ENCODE measurements at regions not wholly inside any gene's neighbourhood (a gene's known extent, or its start where the extent isn't known, plus 50 kb on each side); places are given as distances from the start of the nearest gene placed in this dataset.
A peak's percentile ranks its signal among the peaks of the same experiment; 100 is the strongest.

DNA sequence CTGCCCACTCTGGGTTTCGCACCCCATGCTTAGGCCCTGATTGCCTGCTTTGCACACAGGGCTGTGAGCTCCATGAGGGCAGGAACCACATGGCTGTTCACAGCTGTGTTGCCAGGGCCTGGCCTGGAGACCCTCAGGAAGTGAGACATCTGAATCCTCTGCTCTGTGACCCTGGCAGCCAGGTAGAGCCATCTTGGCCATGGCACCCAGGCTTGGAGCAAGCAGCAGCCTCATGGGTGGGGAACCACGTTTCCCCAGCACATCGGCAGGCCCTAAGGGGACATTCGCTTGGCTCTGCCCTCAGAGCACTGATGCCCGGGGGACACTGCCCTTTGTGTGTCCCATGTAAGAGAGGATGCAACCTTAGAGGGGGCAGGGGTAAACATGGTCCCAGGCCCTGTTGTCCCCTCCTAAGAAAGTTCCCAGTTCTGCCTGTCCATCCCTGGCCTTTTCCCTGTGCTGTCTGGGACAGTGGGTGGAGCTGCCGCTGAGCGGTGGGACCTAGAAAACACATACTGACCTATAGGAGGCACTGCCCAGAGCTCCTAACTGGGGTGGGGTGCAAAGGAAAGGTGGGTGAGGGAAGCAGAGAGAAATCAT, 144.1 kb upstream of the IER5L start:
- peak overlapping the region in 1 of 2 experiments; percentile 13 for H3K14ac ChIP-seq (ENCODE audit: low read length in 2 of 2)
- H3K27me3 ChIP-seq (ENCODE audit: control insufficient read depth in 1 of 2, insufficient read depth in 1 of 2, low read length in 2 of 2), result no peaks in the 10 kb centered on the region
- H3K4me2 ChIP-seq (ENCODE audit: low read length, poor library complexity, severe bottlenecking), result no peak overlapping the region
- peak overlapping the region; percentile 93 to 100 for H2BK12ac ChIP-seq (ENCODE audit: low read length in 2 of 2)
- no peak overlapping the region for H3K27ac ChIP-seq (ENCODE audit: low read length, poor library complexity, severe bottlenecking)
- no peak overlapping the region for H2BK120ac ChIP-seq (ENCODE audit: low read depth, low read length)
- H2BK15ac ChIP-seq (ENCODE audit: low read depth, poor library complexity, severe bottlenecking), result peak overlapping the region; percentile 29
- no peak overlapping the region for H2BK5ac ChIP-seq (ENCODE audit: low read depth, low read length, poor library complexity, severe bottlenecking)
- H3K23ac ChIP-seq (ENCODE audit: low read length in 2 of 2), result peak overlapping the region in 1 of 2 experiments; percentile 57
- H3K4me1 ChIP-seq (ENCODE audit: control insufficient read depth, insufficient read depth, low read depth, low read length), result peaks cover 29% of the 10 kb centered on the region
- H3K4ac ChIP-seq (ENCODE audit: low read depth in 1 of 2, low read length in 2 of 2), result peak overlapping the region; percentile 75 to 94
- H3K18ac ChIP-seq (ENCODE audit: low read depth in 1 of 2, low read length in 2 of 2), result peak overlapping the region; percentile 46 to 97
- peak overlapping the region; percentile 73 for H4K91ac ChIP-seq (ENCODE audit: low read length)
- WGBS, result 96% methylated on average over 7 of the region's 7 CpGs
- no peak overlapping the region for H2AFZ ChIP-seq (ENCODE audit: low read depth, low read length)
- H3K4me3 ChIP-seq (ENCODE audit: insufficient read depth in 1 of 2, low read depth in 1 of 2, low read length in 2 of 2), result no peak overlapping the region
- no peaks in the 10 kb centered on the region for H3K9me3 ChIP-seq (ENCODE audit: control insufficient read depth, low read length)
- H3K9ac ChIP-seq (ENCODE audit: low read length), result no peak overlapping the region
- no peak for DNase-seq
- H2AK5ac ChIP-seq (ENCODE audit: low read length, severe bottlenecking), result peak overlapping the region; percentile 60
- peak overlapping the region; percentile 47 for H4K8ac ChIP-seq (ENCODE audit: low read length)
- H3K36me3 ChIP-seq (ENCODE audit: control insufficient read depth in 1 of 2, insufficient read depth in 2 of 2, low read depth in 1 of 2, low read length in 2 of 2), result no peaks in the 10 kb centered on the region
- H3K79me1 ChIP-seq (replicated peaks; ENCODE audit: low read length, poor library complexity, severe bottlenecking), result no peaks in the 10 kb centered on the region

DNA sequence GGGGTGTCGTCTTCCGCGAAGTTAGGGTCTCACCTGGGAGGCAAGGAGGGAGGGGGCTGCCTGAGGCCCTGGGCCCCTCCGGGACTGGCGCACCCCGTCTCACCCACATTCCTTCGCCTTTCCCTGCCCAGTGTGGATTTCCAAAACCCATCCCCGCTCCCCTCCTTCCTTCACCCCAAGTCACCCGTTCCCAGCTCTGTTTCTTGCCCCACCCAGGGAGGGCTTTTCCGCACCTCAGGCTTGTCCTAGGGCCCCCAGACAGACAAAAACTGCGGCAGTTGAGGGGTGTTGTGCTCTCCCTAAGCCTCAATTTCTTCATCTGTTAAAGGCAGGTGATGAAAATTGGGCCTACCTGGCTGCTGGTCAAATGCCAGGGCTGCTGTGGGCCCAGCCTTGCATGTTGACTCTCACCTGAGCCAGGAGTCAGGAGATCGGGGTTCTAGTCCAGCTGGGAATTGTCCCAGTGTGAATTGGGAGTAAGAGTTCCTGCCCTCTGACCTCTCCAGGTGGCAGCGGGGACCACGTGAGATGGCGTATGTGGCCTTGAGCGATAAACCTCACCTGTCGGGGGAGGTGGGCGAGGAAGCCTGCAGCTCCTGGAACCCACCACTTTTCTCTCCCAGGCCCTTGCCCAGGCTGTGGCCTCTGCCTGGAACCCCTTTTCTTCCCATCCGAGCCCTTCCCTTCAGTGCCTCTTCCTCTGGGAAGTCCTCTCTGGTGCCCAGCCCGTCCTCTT, 143.4 kb upstream of the IER5L start:
- Histone ChIP-seq H3K23ac (ENCODE audit: low read length in 2 of 2) (peak overlapping the region in 1 of 2 experiments; percentile 57), H2BK5ac (ENCODE audit: low read depth, low read length, poor library complexity, severe bottlenecking) (no peak overlapping the region), H2AFZ (ENCODE audit: low read depth, low read length) (no peak overlapping the region), H3K27me3 (ENCODE audit: control insufficient read depth in 1 of 2, insufficient read depth in 1 of 2, low read length in 2 of 2) (no peaks in the 10 kb centered on the region), H3K79me1 (replicated peaks; ENCODE audit: low read length, poor library complexity, severe bottlenecking) (no peaks in the 10 kb centered on the region), H3K4me1 (ENCODE audit: control insufficient read depth, insufficient read depth, low read depth, low read length) (peaks cover 29% of the 10 kb centered on the region), H2AK5ac (ENCODE audit: low read length, severe bottlenecking) (peak overlapping the region; percentile 76), H2BK120ac (ENCODE audit: low read depth, low read length) (peak overlapping the region; percentile 91), H3K9ac (ENCODE audit: low read length) (peak overlapping the region; percentile 79), H3K4me2 (ENCODE audit: low read length, poor library complexity, severe bottlenecking) (no peak overlapping the region), H3K14ac (ENCODE audit: low read length in 2 of 2) (peak overlapping the region in 1 of 2 experiments; percentile 91), H3K9me3 (ENCODE audit: control insufficient read depth, low read length) (no peaks in the 10 kb centered on the region), H2BK15ac (ENCODE audit: low read depth, poor library complexity, severe bottlenecking) (peak overlapping the region; percentile 78), H3K36me3 (ENCODE audit: control insufficient read depth in 1 of 2, insufficient read depth in 2 of 2, low read depth in 1 of 2, low read length in 2 of 2) (no peaks in the 10 kb centered on the region), H4K91ac (ENCODE audit: low read length) (peak overlapping the region; percentile 99), H3K4ac (ENCODE audit: low read depth in 1 of 2, low read length in 2 of 2) (peak overlapping the region; percentile 94 to 97), H3K4me3 (ENCODE audit: insufficient read depth in 1 of 2, low read depth in 1 of 2, low read length in 2 of 2) (peak overlapping the region in 1 of 2 experiments; percentile 58), H3K18ac (ENCODE audit: low read depth in 1 of 2, low read length in 2 of 2) (peak overlapping the region; percentile 46 to 97), H2BK12ac (ENCODE audit: low read length in 2 of 2) (peak overlapping the region; percentile 93 to 100), H3K27ac (ENCODE audit: low read length, poor library complexity, severe bottlenecking) (no peak overlapping the region), H4K8ac (ENCODE audit: low read length) (peak overlapping the region; percentile 96)
- DNase-seq, result no peak
- WGBS, result 90% methylated on average over 20 of the region's 20 CpGs

DNA sequence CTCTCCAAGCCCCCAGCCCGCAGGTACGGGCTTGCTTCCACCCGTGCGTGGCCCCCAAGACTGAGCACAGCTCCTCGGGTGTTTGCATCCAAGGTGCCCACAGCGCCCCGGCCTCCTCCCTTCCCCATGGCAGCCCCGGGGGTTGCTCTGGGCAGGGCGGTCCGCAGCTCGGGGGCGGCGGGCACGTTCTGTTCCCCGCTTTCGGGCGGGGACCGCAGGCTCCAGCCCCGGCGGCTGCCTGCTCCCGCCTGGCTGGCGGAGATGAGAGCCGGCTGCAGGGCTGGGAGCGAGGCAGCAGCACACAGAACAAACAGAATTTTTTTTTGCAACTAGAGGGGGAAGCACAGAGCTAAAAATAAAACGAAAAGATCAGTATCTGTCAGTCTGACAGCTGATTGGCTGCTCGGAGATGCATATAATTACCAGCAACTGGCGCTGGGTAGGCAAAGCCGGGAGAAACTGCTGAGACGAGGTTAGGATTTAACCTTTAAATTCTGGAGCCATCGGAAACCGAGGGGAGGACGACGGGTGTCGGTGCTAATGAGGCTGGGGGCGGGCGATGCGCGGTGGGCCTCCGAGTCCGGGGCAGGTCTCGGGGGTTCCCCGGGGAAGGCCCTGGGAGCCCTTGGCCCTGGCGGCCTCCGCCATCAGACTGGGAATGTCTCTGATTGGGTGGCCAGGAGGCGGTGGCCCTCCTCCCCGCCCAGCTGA, 142.7 kb upstream of the IER5L start:
- Histone ChIP-seq H2BK120ac (ENCODE audit: low read depth, low read length) (peak overlapping the region; percentile 95), H3K79me1 (replicated peaks; ENCODE audit: low read length, poor library complexity, severe bottlenecking) (no peaks in the 10 kb centered on the region), H3K14ac (ENCODE audit: low read length in 2 of 2) (peak overlapping the region in 1 of 2 experiments; percentile 92), H3K36me3 (ENCODE audit: control insufficient read depth in 1 of 2, insufficient read depth in 2 of 2, low read depth in 1 of 2, low read length in 2 of 2) (no peaks in the 10 kb centered on the region), H3K4ac (ENCODE audit: low read depth in 1 of 2, low read length in 2 of 2) (peak overlapping the region; percentile 97), H2BK5ac (ENCODE audit: low read depth, low read length, poor library complexity, severe bottlenecking) (no peak overlapping the region), H3K27ac (ENCODE audit: low read length, poor library complexity, severe bottlenecking) (peak overlapping the region; percentile 37), H2BK15ac (ENCODE audit: low read depth, poor library complexity, severe bottlenecking) (peak overlapping the region; percentile 99), H3K4me2 (ENCODE audit: low read length, poor library complexity, severe bottlenecking) (peak overlapping the region; percentile 82), H3K27me3 (ENCODE audit: control insufficient read depth in 1 of 2, insufficient read depth in 1 of 2, low read length in 2 of 2) (no peaks in the 10 kb centered on the region), H2AK5ac (ENCODE audit: low read length, severe bottlenecking) (peak overlapping the region; percentile 76), H2BK12ac (ENCODE audit: low read length in 2 of 2) (peak overlapping the region; percentile 93 to 100), H3K4me3 (ENCODE audit: insufficient read depth in 1 of 2, low read depth in 1 of 2, low read length in 2 of 2) (peak overlapping the region; percentile 22 to 58), H3K18ac (ENCODE audit: low read depth in 1 of 2, low read length in 2 of 2) (peak overlapping the region; percentile 97 to 98), H3K4me1 (ENCODE audit: control insufficient read depth, insufficient read depth, low read depth, low read length) (peaks cover 31% of the 10 kb centered on the region), H3K9me3 (ENCODE audit: control insufficient read depth, low read length) (no peaks in the 10 kb centered on the region), H4K91ac (ENCODE audit: low read length) (peak overlapping the region; percentile 99), H3K23ac (ENCODE audit: low read length in 2 of 2) (peak overlapping the region in 1 of 2 experiments; percentile 50), H4K8ac (ENCODE audit: low read length) (peak overlapping the region; percentile 96), H2AFZ (ENCODE audit: low read depth, low read length) (peak overlapping the region; percentile 62), H3K9ac (ENCODE audit: low read length) (peak overlapping the region; percentile 79)
- peak; percentile 95 for DNase-seq
- WGBS, result 8% methylated on average over 43 of the region's 46 CpGs

Measured in mesenchymal stem cell (in vitro differentiated cells and primary cell).